Muscle layer of colon (tissue), 2 donors: ENCODE measurements at regions not wholly inside any gene's neighbourhood (a gene's known extent, or its start where the extent isn't known, plus 50 kb on each side); places are given as distances from the start of the nearest gene placed in this dataset.

Experiments used
- H3K27ac ChIP-seq: one replicate; pipeline ENCODE4 v1.7.0; 2013; ENCODE audit warnings: low read depth, mild to moderate bottlenecking, low read length, moderate library complexity
- H3K27me3 ChIP-seq, 2 donors: one replicate each; pipeline ENCODE4 v1.7.0; 2013; ENCODE audit warnings: low read length in 2 of 2, mild to moderate bottlenecking in 2 of 2; ENCODE audit not compliant: insufficient read depth in 2 of 2, control insufficient read depth in 1 of 2
- H3K36me3 ChIP-seq: one replicate; pipeline ENCODE4 v1.7.0; 2013; ENCODE audit warnings: mild to moderate bottlenecking, low read length; ENCODE audit not compliant: insufficient read depth
- H3K4me1 ChIP-seq: one replicate; pipeline ENCODE4 v1.7.0; 2013; ENCODE audit warnings: mild to moderate bottlenecking, low read length; ENCODE audit not compliant: insufficient read depth
- H3K4me3 ChIP-seq, 2 donors: one replicate each; pipeline ENCODE4 v1.7.0; 2013; ENCODE audit warnings: low read length in 2 of 2, low read depth in 1 of 2, mild to moderate bottlenecking in 1 of 2, moderate library complexity in 1 of 2
- H3K9ac ChIP-seq: one replicate; pipeline ENCODE4 v1.7.0; 2013; ENCODE audit warnings: low read length
- H3K9me3 ChIP-seq: one replicate; pipeline ENCODE4 v1.7.0; 2013; ENCODE audit warnings: mild to moderate bottlenecking, low read length
- donor health status: abdominal sarcoma.
- donor health status: Adenocarcinoma of cecum.

DNA sequence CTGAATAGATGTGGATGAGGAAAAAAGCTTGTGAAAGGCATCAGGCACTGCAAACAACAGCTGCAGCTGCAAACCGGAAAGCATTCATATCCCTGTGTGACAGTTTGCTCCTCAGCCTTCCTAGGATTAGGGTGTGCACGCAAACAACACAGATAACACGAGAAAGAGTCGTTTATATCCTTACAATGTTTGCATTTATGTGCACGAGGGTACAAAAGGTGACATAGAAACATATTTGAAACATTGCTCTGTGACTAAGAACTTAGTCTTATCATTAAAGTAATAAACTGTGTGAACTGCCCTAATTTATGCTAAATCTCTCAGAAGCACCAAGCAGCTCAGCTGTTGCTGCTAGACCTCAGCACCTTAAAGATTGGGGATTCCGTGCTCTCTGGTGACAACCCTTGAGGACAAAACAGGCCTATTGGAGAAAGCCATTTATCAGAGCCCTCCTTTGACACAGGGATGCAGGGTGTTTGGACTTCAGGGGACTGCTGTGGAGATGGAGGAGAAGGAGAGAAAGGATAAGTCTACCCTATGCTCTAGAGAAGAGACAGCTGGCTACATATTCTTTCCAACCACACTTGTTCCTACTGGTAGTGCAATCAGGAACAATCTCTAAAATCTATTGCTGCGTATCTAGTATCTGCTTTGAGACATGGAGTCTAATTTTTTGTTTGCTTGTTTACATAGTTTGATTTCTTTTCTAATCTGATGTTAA, 176.2 kb downstream of the GNAT3 start:
- no peaks in the 10 kb centered on the region for H3K9me3 ChIP-seq
- H3K4me1 ChIP-seq: peaks cover 5% of the 10 kb centered on the region
- H3K4me3 ChIP-seq: no peak overlapping the region
- H3K36me3 ChIP-seq: no peaks in the 10 kb centered on the region
- H3K27me3 ChIP-seq: no peaks in the 10 kb centered on the region
- H3K27ac ChIP-seq: no peak overlapping the region
- no peak overlapping the region for H3K9ac ChIP-seq

GRCh38 chr7:80334908-80335307, 177.0 kb downstream of the GNAT3 start:
- H3K4me1 ChIP-seq: peaks cover 5% of the 10 kb centered on the region
- H3K9me3 ChIP-seq: no peaks in the 10 kb centered on the region
- no peak overlapping the region for H3K9ac ChIP-seq
- no peak overlapping the region for H3K4me3 ChIP-seq
- no peak overlapping the region for H3K27ac ChIP-seq
- H3K36me3 ChIP-seq: no peaks in the 10 kb centered on the region
- no peaks in the 10 kb centered on the region for H3K27me3 ChIP-seq

GRCh38 chr7:80334196-80334595, 177.7 kb downstream of the GNAT3 start:
- no peaks in the 10 kb centered on the region for H3K27me3 ChIP-seq
- no peak overlapping the region for H3K9ac ChIP-seq
- H3K4me3 ChIP-seq: no peak overlapping the region
- no peaks in the 10 kb centered on the region for H3K36me3 ChIP-seq
- H3K27ac ChIP-seq: no peak overlapping the region
- no peaks in the 10 kb centered on the region for H3K9me3 ChIP-seq
- H3K4me1 ChIP-seq: peaks cover 5% of the 10 kb centered on the region

DNA sequence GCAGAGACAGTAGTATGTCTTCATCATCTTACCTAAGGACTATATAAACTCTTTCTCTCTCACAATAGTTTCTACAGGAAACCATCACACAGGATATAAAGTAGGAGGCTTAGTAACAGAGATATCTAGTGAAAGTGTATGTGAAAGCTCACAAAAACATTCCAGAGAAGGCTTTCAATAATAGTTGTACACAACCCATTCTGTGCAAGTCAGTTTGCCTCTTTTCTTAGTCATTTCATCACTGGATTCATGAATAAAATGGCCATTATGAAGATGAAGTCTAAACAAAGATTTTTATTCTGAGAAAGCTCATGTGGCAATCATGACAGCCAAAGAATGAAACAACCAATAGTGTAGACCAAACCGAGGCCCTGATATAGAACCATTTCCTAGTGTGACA, 178.8 kb downstream of the GNAT3 start:
- Histone ChIP-seq H3K27me3 (no peaks in the 10 kb centered on the region), H3K9ac (no peak overlapping the region), H3K36me3 (no peaks in the 10 kb centered on the region), H3K4me1 (peaks cover 5% of the 10 kb centered on the region), H3K27ac (no peak overlapping the region), H3K4me3 (no peak overlapping the region), H3K9me3 (no peaks in the 10 kb centered on the region)

DNA sequence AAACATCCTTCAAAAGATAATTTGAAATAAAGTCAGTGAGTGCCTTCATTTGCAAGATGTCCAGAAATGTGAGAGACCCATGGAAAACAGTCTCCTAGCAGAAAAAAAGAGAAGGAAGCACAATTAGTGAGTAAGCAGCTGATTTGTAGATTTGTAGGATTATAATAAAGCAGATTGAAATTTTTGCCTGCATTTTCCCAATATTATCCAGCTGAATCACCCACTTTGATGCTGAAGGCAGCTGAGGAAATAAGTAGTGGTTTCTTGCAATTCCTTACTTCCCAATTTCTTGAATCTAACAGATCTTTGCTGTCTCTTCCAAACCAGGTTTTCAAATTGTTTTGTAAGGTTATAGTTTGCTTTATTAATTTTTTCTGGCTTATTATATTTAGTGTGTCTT, 181.4 kb downstream of the GNAT3 start:
- no peak overlapping the region for H3K4me3 ChIP-seq
- no peaks in the 10 kb centered on the region for H3K27me3 ChIP-seq
- H3K4me1 ChIP-seq: peaks cover 2% of the 10 kb centered on the region
- no peak overlapping the region for H3K9ac ChIP-seq
- no peak overlapping the region for H3K27ac ChIP-seq
- no peaks in the 10 kb centered on the region for H3K9me3 ChIP-seq
- no peaks in the 10 kb centered on the region for H3K36me3 ChIP-seq

DNA sequence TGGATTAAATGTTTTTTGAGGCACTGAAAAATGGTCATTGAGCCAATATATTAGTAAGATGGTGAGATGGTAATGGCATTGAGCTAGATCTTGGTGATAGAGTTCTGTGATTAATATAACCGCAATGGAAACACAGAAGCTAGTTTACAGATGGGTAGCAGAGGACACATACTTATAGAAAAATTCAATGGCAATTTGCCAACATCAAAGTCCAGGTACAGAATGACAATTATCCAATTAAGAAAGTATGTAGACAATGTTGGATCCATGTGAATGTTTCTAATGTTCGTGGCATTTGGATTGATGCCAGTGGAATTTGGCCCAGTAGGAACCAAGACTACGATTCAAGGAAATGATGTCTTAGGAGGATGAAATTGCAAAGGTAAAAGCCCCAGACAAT, 187.8 kb downstream of the GNAT3 start:
- Histone ChIP-seq H3K9me3 (no peaks in the 10 kb centered on the region), H3K36me3 (no peaks in the 10 kb centered on the region), H3K27ac (no peak overlapping the region), H3K4me3 (no peak overlapping the region), H3K27me3 (no peaks in the 10 kb centered on the region), H3K4me1 (no peaks in the 10 kb centered on the region), H3K9ac (no peak overlapping the region)

DNA sequence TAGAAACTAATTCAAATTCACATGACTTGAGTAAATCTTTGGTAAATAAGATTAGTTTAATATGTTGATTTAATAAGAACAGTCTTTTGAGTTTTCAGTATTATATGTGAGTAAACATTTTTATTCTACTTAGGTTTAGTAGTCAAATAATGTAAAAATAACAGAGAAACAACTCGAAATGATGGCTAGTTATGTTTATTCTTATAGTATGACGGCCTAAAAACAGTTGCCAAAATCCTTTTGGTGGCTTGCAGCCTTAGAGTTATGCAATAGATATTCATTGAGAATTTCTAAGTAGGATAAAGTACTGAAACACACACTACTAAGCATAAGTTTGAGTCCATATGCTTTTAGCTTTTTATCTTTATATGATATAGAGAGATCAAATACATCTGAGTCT, 184.8 kb downstream of the GNAI1 start:
- Histone ChIP-seq H3K9ac (no peak overlapping the region), H3K36me3 (no peaks in the 10 kb centered on the region), H3K27ac (no peak overlapping the region), H3K4me3 (no peak overlapping the region), H3K9me3 (no peaks in the 10 kb centered on the region), H3K4me1 (no peaks in the 10 kb centered on the region), H3K27me3 (no peaks in the 10 kb centered on the region)

GRCh38 chr7:80318081-80318480, 183.4 kb downstream of the GNAI1 start:
- Histone ChIP-seq H3K36me3 (no peaks in the 10 kb centered on the region), H3K4me1 (no peaks in the 10 kb centered on the region), H3K9ac (no peak overlapping the region), H3K4me3 (no peak overlapping the region), H3K27me3 (no peaks in the 10 kb centered on the region), H3K9me3 (no peaks in the 10 kb centered on the region), H3K27ac (no peak overlapping the region)

DNA sequence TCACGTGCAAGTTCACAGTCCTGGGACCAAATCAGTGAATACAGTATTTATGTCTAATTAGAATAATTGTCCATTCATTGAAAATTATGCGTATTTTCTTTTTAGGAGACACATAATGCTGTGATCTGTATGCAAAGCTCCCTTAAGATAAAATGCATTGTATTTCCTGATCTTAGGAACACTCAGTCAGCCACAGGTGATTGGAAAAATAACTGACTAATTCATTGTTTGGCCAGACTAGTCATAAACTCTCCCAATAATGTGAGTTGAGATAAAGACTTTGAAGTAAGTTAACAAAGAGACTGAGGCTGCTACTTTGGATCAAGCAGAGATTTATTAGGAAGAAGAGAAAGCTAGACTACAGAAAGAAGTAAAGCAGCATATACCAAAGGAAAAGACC, 182.2 kb downstream of the GNAI1 start:
- Histone ChIP-seq H3K9ac (no peak overlapping the region), H3K9me3 (no peaks in the 10 kb centered on the region), H3K27me3 (no peaks in the 10 kb centered on the region)

DNA sequence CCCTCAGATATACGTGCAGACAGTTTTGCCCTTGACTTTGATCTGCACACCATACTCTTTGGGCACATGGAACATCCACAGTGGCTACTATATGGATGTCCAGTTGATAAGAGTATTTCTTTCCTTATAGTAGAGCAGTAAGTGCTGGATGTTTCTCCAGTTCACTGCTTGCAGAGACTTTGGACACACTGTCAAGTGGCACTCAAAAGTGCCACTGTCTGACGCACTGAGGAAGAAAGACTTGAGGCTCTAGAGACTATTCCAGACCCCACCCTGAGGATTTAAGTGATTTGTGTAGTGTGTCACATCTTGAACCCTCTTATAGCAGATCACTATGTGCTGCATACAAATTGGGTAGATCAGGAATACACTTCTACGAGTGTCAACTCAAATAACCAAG, 179.1 kb downstream of the GNAI1 start:
- no peak overlapping the region for H3K27ac ChIP-seq
- no peak overlapping the region for H3K9ac ChIP-seq
- H3K4me1 ChIP-seq: peaks cover 14% of the 10 kb centered on the region
- no peak overlapping the region for H3K4me3 ChIP-seq
- H3K36me3 ChIP-seq: no peaks in the 10 kb centered on the region
- no peaks in the 10 kb centered on the region for H3K9me3 ChIP-seq
- no peaks in the 10 kb centered on the region for H3K27me3 ChIP-seq

More for the DNA sequence above, 182.2 kb downstream of the GNAI1 start:
- Histone ChIP-seq H3K36me3 (no peaks in the 10 kb centered on the region), H3K4me3 (no peak overlapping the region), H3K4me1 (peaks cover 12% of the 10 kb centered on the region), H3K27ac (no peak overlapping the region)

- Histone ChIP-seq H3K4me1 (peaks cover 14% of the 10 kb centered on the region), H3K27me3 (no peaks in the 10 kb centered on the region)
These were observed 178.5 kb downstream of the GNAI1 start for GRCh38 chr7:80313067-80313626.

GRCh38 chr7:80312139-80312661, 177.6 kb downstream of the GNAI1 start:
- no peaks in the 10 kb centered on the region for H3K36me3 ChIP-seq
- no peak overlapping the region for H3K27ac ChIP-seq
- peaks cover 14% of the 10 kb centered on the region for H3K4me1 ChIP-seq
- H3K9ac ChIP-seq: no peak overlapping the region
- H3K9me3 ChIP-seq: no peaks in the 10 kb centered on the region
- H3K4me3 ChIP-seq: no peak overlapping the region
- H3K27me3 ChIP-seq: no peaks in the 10 kb centered on the region

More at GRCh38 chr7:80313067-80313626, 178.5 kb downstream of the GNAI1 start:
- H3K9ac ChIP-seq: no peak overlapping the region
- no peaks in the 10 kb centered on the region for H3K9me3 ChIP-seq
- H3K36me3 ChIP-seq: no peaks in the 10 kb centered on the region
- no peak overlapping the region for H3K4me3 ChIP-seq
- no peak overlapping the region for H3K27ac ChIP-seq
